ENCODE measurements at regions not wholly inside any gene's neighbourhood (a gene's known extent, or its start where the extent isn't known, plus 50 kb on each side); places are given as distances from the start of the nearest gene placed in this dataset.
"Not testable (repeated sequence)": the region's sequence is repeated elsewhere in the genome, so short reads cannot be mapped to it uniquely, and the experiment has no call there.

GRCh38 chr5:98237794-98238193 lies 535.7 kb upstream of the RGMB start:
- not testable (repeated sequence) for DNase-seq

GRCh38 chr5:98243972-98244371 lies 529.5 kb upstream of the RGMB start:
- DNase-seq = no peak

GRCh38 chr5:98248949-98249348 lies 524.5 kb upstream of the RGMB start:
- DNase-seq = no peak

GRCh38 chr5:98258939-98259338 lies 514.5 kb upstream of the RGMB start:
- DNase-seq = no peak

DNA sequence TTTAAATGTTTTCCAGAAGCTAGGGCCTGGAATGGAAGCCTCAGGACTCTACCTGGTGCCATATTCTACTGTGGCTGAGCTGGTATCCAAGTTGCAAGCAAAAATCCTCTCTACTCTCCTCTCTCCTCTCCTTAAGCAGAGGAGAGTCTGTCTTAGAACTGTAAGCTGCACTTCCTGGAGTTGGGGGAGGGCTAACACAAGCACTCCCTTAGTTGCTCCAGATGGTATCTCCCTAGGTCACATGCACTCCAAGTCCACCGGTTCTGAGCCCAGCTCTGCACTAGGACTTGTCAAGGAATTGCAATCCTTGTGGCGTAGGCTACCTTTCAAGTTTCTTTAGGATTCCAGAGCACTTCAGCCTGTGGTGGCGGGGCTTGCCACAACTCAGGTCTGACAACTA lies 513.9 kb upstream of the RGMB start:
- DNase-seq = no peak

- DNase-seq = no peak
These were observed 510.4 kb upstream of the RGMB start for GRCh38 chr5:98263084-98263483.

DNA sequence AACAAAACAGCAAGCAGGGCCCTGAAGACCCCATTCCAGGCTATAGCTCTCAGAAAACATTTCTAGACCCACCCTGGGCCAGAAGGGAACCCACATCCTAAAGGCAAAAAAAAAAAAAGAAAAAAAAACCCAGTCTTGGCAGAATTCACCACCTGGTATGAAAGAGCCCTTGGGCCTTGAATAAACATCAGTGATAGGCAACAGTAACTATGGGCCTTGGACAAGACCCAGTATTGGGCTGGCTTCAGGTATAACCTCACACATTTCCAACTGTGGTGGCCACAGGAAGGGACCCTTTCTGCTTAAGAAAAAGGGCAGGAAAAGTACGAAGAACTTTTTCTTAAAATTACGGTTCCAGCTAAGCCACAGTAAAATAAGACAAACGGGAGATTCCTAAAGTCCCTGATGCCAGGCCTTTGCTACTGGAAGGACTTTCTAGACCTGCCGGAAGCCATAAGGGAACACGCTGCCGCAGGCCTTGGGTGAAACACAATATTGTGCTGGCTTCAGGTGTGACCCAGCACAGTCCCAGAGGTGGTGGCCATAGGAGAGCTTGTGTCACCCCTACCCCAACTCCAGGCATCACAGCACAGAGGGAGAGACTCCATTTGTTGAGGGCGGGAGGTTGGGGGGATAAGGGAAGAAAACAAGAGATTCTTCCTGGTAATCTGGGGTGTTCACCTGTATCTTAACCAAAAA lies 505.2 kb upstream of the RGMB start:
- no peak for DNase-seq

GRCh38 chr5:98275980-98276379 lies 497.5 kb upstream of the RGMB start:
- DNase-seq = no peak

DNA sequence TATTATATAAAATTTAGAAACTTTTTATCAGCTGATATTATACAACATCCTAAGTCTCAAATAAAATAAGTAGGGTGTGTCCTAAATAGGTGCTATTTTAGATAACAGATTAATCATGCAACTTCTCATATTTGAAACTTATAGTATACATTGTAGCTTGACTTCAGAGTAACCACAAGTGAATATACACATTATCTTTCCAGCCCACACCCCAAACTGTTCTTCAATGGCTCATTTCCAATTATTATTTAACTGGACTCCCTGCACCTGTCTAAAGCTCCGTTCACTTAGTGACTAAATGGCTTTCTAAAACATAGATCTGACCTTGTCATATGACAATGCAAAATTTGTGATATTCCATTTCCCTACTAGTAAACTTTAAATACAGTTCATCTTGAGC lies 490.9 kb upstream of the RGMB start:
- DNase-seq = no peak

- DNase-seq = no peak
These were observed 481.0 kb upstream of the RGMB start for GRCh38 chr5:98292496-98292895.

DNA sequence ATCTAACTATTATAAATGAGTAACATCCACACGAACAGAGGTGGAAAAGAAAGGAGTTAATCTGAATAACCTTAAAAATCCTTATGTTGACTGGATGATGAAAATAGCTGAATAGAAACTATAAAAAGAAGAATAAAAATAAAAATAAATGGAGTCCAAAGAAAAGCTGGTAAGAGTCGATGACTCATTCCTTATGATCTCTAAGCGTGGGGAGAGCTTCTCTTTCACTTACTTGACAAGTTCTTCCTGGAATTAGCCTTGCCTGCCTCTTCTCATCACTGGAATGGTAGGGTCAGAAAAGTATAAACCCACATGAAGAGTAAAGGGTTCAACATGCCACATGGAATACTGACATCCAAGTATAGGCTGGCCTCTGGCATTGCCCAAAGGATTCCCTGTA lies 477.0 kb upstream of the RGMB start:
- DNase-seq = no peak

DNA sequence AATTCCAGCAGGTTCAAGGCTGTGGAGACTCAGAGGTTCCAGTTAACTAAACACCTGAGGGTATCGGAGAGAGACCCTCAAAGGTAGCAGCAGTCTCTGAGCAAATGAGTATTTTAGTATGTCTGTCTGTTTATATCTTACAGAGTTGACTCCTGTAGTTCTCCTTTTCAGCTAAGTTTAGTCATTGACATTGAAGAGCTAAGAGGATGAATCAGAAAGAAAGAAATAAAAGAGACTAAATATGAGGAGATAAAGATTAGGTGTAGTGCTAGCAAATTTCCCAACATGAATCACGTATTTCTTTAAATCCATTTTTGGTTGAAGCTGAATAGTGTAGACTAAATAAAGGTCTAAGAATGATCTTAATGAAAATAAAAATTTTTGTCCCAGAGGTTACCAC lies 474.0 kb upstream of the RGMB start:
- no peak for DNase-seq

GRCh38 chr5:98301547-98301946 lies 471.9 kb upstream of the RGMB start:
- DNase-seq = no peak

DNA sequence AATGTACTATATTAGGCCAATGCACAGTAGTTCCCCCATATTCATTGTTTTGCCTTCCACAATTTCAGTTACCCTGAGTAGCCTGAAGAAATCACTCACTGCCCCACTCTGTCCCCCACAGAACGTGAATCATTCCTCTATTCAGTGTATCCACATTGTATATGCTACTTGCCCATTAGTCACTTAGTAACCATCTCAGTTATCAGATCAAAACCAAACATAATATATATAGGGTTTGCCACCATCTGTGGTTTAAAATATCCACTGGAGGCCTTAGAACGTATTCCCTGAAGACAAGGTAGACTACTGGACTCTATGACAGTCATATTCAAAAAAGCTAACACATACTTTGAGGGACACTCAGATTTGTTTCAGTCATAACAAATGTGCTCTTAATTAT lies 465.7 kb upstream of the RGMB start:
- no peak for DNase-seq

DNA sequence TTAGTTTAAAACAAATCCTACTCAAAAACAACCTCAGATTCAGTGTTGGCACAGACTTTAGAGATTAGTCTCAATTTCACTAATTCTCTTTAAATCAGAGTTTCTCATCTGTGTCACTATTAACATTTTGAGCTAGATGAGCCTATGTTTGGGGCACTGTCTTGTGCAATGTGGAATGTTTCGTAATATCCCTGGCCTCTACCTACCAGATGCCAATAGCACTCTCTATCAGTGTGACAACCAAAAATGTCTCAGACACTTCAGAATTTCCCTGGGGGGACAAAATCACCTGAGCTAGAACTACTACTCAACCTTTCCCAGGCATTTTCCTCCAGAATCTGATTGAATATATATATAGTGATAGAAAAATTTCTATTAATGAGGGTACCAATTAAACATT lies 465.2 kb upstream of the RGMB start:
- DNase-seq = no peak

DNA sequence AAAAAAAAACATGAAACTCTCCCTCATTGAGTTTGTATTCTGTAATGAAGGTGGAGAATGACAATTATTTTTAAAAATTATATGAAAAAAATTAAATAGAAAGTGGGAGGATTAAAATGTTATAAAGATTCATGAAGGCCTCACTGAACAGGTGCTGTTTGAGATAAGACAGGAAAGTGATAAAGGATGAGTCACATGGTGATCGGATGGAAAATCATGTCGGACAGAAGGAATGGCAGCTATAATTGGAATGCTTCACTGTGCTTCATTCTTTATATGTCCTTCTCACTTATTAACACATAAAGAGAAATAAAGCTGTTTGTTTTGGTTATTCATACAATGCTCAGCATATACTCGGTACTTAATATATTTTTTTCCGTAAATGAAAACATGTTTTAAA lies 464.5 kb upstream of the RGMB start:
- no peak for DNase-seq

DNA sequence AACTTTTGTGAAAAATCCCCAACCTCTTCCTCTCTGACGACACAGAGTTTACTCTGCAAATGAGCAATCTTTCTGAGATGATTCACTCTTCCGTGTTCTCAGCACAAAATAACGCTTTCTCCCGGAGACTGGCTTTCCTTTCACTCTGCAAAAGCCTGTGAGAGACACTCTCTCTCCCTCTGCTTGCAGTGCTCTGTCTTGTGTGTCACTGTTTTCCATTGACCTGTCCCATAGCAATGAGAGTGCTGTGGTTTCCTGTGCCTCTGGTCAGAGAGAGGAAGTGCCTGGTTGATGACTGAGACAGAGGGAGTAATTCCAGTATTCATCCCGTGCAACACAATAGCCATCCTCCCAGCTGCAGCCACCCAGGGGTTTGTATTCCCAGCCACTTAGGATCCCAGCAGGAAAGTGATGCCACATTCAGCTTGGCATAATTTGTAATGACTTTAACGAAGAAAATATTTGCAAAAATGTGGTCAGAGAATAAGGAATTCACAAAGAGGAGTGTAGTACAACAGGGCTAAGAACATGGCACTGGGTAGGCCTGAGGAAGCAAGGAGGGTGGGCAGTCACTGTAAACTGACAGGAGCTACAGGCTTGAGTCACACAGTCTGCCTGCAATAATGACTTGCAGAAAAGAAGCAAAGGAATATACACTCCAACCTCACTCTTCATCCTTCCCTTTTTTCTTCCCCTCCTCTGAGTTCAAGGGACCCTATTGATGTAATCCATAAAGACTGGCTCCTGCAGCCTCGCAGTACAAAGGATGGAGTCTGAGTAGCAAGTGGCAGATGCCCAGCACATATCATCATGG lies 463.5 kb upstream of the RGMB start:
- no peak for DNase-seq

GRCh38 chr5:98314292-98314691 lies 459.2 kb upstream of the RGMB start:
- DNase-seq = no peak

- no peak for DNase-seq
These were observed 455.1 kb upstream of the RGMB start for GRCh38 chr5:98318386-98318785.

- no peak for DNase-seq
These were observed 454.0 kb upstream of the RGMB start for GRCh38 chr5:98319299-98320011.

GRCh38 chr5:98320343-98320742 lies 453.1 kb upstream of the RGMB start:
- DNase-seq = no peak

- DNase-seq = no peak
These were observed 452.1 kb upstream of the RGMB start for GRCh38 chr5:98321361-98321760.

DNA sequence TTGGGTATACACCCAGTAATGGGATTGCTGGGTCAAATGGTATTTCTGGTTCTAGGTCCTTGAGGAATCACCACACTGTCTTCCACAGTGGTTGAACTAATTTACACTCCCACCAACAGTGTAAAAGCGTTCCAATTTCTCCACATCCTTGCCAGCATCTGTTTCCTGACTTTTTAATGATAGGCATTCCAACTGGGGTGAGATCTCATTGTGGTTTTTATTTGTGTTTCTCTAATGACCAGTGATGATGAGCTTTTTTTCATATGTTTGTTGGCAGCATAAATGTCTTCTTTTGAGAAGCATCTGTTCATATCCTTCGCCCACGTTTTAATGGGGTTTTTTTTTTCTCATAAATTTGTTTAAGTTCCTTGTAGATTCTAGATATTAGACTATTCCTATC lies 448.3 kb upstream of the RGMB start:
- DNase-seq = not testable (repeated sequence)

GRCh38 chr5:98328015-98328414 lies 445.4 kb upstream of the RGMB start:
- DNase-seq = no peak

Measured in NCI-H1105 (cell line).